GM23248 (cell line): ENCODE measurements at regions not wholly inside any gene's neighbourhood (a gene's known extent, or its start where the extent isn't known, plus 50 kb on each side); places are given as distances from the start of the nearest gene placed in this dataset.

Experiments used
- DNase-seq: peaks from one replicate; pipeline ENCODE4 v3.0.0-alpha.2; 2015
- H2AFZ ChIP-seq: fragments of 200-600 bp; sonication (generic); 2 replicates; pipeline ENCODE4 v1.6.1; 2016; ENCODE audit warnings: antibody characterized with exemption
- H3F3A ChIP-seq: fragments of 200-600 bp; sonication (generic); 2 replicates; pipeline ENCODE4 v1.6.1; 2016; ENCODE audit warnings: mild to moderate bottlenecking, antibody characterized with exemption, mixed run types; ENCODE audit not compliant: insufficient read depth
- H3K27ac ChIP-seq: fragments of 200-600 bp; sonication (generic); 2 replicates; pipeline ENCODE4 v1.5.1; 2016; ENCODE audit warnings: mild to moderate bottlenecking
- H3K27me3 ChIP-seq: fragments of 200-600 bp; sonication (generic); replicated peaks from 2 replicates; pipeline ENCODE4 v1.6.1; 2016; ENCODE audit warnings: mild to moderate bottlenecking; ENCODE audit not compliant: insufficient read depth
- H3K36me3 ChIP-seq: fragments of 200-600 bp; sonication (generic); 2 replicates; pipeline ENCODE4 v1.6.1; 2016; ENCODE audit warnings: low read depth, mild to moderate bottlenecking
- H3K4me1 ChIP-seq: fragments of 200-600 bp; sonication (generic); 2 replicates; pipeline ENCODE4 v1.6.1; 2016; ENCODE audit warnings: mild to moderate bottlenecking; ENCODE audit not compliant: insufficient read depth
- H3K4me2 ChIP-seq: fragments of 200-600 bp; sonication (generic); one replicate; pipeline ENCODE4 v1.6.1; 2016; ENCODE audit warnings: mild to moderate bottlenecking; ENCODE audit not compliant: unreplicated experiment
- H3K4me3 ChIP-seq: fragments of 200-600 bp; sonication (generic); 2 replicates; pipeline ENCODE4 v1.5.1; 2016; ENCODE audit warnings: mild to moderate bottlenecking
- H3K79me2 ChIP-seq: fragments of 200-600 bp; sonication (generic); 2 replicates; pipeline ENCODE4 v1.6.1; 2016; ENCODE audit warnings: mild to moderate bottlenecking; ENCODE audit not compliant: insufficient read depth
- H3K9ac ChIP-seq: fragments of 200-600 bp; sonication (generic); 2 replicates; pipeline ENCODE4 v1.6.1; 2016; ENCODE audit warnings: mild to moderate bottlenecking
- H3K9me2 ChIP-seq: fragments of 200-600 bp; sonication (generic); 2 replicates; pipeline ENCODE4 v1.6.1; 2016; ENCODE audit warnings: mixed run types, mild to moderate bottlenecking, moderate library complexity; ENCODE audit not compliant: insufficient read depth
- H3K9me3 ChIP-seq: fragments of 200-600 bp; sonication (generic); one replicate; pipeline ENCODE4 v1.6.1; 2017; ENCODE audit warnings: low read depth
- H4K20me1 ChIP-seq: fragments of 200-600 bp; sonication (generic); 2 replicates; pipeline ENCODE4 v1.6.0; 2016; ENCODE audit not compliant: insufficient read depth
- EZH2 ChIP-seq: fragments of 200-600 bp; sonication (generic); IDR thresholded peaks from 2 replicates; pipeline ENCODE4 v1.6.1; 2018; ENCODE audit warnings: antibody characterized with exemption, mild to moderate bottlenecking; ENCODE audit not compliant: insufficient read depth, poor library complexity, severe bottlenecking
- EZH2phosphoT487 ChIP-seq: fragments of 200-600 bp; sonication (generic); IDR thresholded peaks from 2 replicates; pipeline ENCODE4 v1.6.1; 2018; ENCODE audit warnings: antibody characterized with exemption, moderate library complexity, mild to moderate bottlenecking, low read depth; ENCODE audit not compliant: insufficient read depth
- WGBS, 2 experiments: methylation state at CpG; one replicate each; pipeline ENCODE4 v1.1.6; 2015 to 2017; ENCODE audit warnings: low lambda C conversion rate in 2 of 2, low coverage in 1 of 2; ENCODE audit errors: missing lambda C conversion rate in 2 of 2; 5-methylcytosine and 5-hydroxymethylcytosine counted together
- in situ Hi-C: fragments of 300-500 bp; cut with MboI; formaldehyde crosslinking; loops from 2 replicates; pipeline ENCODE4 v1.15.0; 2020

DNA sequence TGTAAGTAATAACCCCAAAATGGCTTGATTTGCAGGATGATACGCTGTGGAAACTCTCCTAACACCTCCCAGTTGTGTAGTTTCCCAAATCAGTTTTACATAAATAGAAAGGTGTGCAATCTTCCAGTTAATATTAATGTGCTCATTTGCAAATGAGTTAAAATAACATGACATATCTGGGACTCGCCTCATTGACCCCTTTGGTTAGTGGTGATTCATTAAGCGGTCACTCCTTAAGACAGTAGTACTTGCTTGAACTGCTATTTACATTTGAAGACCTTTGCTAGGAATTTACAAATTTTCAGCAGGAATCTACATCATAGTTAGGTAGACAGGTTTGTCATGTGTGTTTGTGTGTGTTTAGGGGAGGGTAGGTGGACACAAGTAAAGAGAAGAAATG, 1367.7 kb upstream of the CELF4 start:
- Histone ChIP-seq H3K36me3 (no peaks in the 10 kb centered on the region), H3K27ac (no peak overlapping the region), H4K20me1 (no peaks in the 10 kb centered on the region; the same call in 1 of the 2 replicates), H2AFZ (no peak overlapping the region), H3F3A (no peaks in the 10 kb centered on the region), H3K9me2 (no peaks in the 10 kb centered on the region), H3K4me1 (no peaks in the 10 kb centered on the region), H3K4me3 (no peak overlapping the region), H3K9me3 (no peaks in the 10 kb centered on the region), H3K79me2 (no peaks in the 10 kb centered on the region), H3K9ac (no peak overlapping the region), H3K27me3 (no peaks in the 10 kb centered on the region), H3K4me2 (no peak overlapping the region)
- TF ChIP-seq EZH2 (no peak), EZH2phosphoT487 (no peak)
- in situ Hi-C loops: no loop called here
- DNase-seq: no peak
- WGBS, 2 experiments: 32 to 38% methylated on average over 3 of the region's 3 CpGs

DNA sequence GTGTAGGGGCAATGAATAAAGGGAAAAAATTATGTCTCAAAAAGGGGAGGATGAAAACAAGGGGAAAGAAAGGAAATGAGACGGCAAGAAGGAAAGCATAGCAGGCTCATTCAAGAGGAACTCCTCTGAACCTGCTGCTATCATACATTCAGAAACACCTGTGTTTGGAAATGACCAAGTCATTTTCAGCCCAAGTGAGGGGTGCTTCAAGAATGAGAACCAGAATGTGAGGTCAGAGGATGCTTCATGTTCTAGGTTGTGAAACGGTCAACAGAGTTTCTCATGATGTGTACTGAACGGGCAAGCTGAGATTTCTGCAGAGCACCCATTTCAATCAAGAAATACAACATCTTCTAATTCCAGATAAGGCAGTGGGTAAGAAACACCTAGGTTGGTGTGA, 1367.2 kb upstream of the CELF4 start:
- no peak for DNase-seq
- H3K4me1 ChIP-seq: no peaks in the 10 kb centered on the region
- H3K79me2 ChIP-seq: no peaks in the 10 kb centered on the region
- no peak for TF ChIP-seq EZH2phosphoT487
- TF ChIP-seq EZH2: no peak
- H2AFZ ChIP-seq: no peak overlapping the region
- H3K27me3 ChIP-seq: no peaks in the 10 kb centered on the region
- H3F3A ChIP-seq: no peaks in the 10 kb centered on the region
- H3K9ac ChIP-seq: no peak overlapping the region
- 34 to 37% methylated on average over 3 of the region's 3 CpGs for WGBS, 2 experiments
- H3K9me2 ChIP-seq: no peaks in the 10 kb centered on the region
- no peak overlapping the region for H3K27ac ChIP-seq
- H3K4me2 ChIP-seq: no peak overlapping the region
- no peaks in the 10 kb centered on the region; the same call in 1 of the 2 replicates for H4K20me1 ChIP-seq
- no peak overlapping the region for H3K4me3 ChIP-seq
- in situ Hi-C loops: no loop called here
- no peaks in the 10 kb centered on the region for H3K9me3 ChIP-seq
- H3K36me3 ChIP-seq: no peaks in the 10 kb centered on the region

DNA sequence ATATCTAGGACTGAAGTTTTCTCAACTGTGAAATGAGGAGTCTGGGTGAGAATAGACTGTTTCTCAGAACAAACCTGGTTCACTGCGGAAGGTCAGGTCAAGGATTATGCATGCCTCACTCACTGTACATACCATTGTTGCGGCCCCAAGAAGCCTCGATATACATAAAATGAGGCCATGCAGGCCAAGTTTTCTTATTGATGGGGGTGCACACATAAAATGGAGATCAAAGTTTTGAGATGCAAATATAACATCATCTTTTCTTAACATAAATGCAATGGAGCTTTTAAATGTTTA, 1366.1 kb upstream of the CELF4 start:
- H3K79me2 ChIP-seq: no peaks in the 10 kb centered on the region
- no peak overlapping the region for H3K4me3 ChIP-seq
- in situ Hi-C loops: no loop called here
- H3K9ac ChIP-seq: no peak overlapping the region
- H3K27ac ChIP-seq: no peak overlapping the region
- H4K20me1 ChIP-seq: no peaks in the 10 kb centered on the region; the same call in 1 of the 2 replicates
- TF ChIP-seq EZH2 (no peak), EZH2phosphoT487 (no peak)
- H3F3A ChIP-seq: no peaks in the 10 kb centered on the region
- no peak overlapping the region for H2AFZ ChIP-seq
- DNase-seq: no peak
- H3K9me2 ChIP-seq: no peaks in the 10 kb centered on the region
- WGBS, 2 experiments: 36 to 48% methylated on average over 3 of the region's 3 CpGs
- H3K27me3 ChIP-seq: no peaks in the 10 kb centered on the region
- H3K36me3 ChIP-seq: no peaks in the 10 kb centered on the region
- H3K4me1 ChIP-seq: no peaks in the 10 kb centered on the region
- no peaks in the 10 kb centered on the region for H3K9me3 ChIP-seq
- no peak overlapping the region for H3K4me2 ChIP-seq

DNA sequence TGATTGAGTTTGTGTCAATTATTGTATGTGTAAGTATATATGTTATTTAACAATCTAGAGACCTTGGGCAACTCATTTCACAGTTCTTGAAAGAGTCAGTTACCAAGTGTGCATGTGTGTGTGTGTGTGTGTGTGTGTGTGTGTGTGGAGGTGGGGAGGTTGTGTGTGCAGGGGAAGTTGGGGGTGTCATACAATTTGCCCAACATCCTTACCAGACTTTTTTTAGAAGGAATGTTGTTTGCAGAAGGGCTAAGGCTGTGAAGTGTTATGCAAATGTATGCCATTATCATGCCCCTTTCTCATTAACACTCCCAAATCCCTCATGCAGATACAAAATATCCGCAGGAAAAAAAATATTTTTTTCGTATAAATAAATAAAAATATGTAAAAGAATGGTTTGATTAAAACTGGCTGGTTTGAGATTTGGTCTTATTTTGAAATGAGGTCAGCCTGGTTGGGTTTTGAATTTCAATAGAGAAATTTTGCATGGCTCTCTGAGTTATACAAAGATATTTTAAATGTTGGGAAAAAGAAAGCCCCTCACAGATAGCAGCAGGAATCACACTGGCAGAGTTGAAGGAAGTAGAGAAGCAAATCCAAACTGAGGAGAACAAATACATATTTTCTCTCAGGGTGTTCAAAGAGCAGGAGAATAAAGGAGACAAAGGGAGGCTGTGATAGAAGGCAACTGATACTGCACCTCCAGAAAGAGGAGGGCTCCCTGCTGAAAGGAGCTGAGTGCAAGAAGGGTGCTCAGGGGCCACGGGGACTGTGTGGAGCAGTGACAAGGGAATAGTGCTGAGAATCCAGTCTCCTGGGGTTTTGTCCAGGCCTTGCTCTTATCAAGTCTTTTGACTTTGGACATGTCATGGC, 1365.5 kb upstream of the CELF4 start:
- H3K9me2 ChIP-seq: no peaks in the 10 kb centered on the region
- H3K4me1 ChIP-seq: no peaks in the 10 kb centered on the region
- no peaks in the 10 kb centered on the region for H3F3A ChIP-seq
- TF ChIP-seq EZH2phosphoT487 (no peak), EZH2 (no peak)
- no peak overlapping the region for H3K27ac ChIP-seq
- in situ Hi-C loops: no loop called here
- no peak overlapping the region for H3K9ac ChIP-seq
- no peak overlapping the region for H2AFZ ChIP-seq
- no peaks in the 10 kb centered on the region for H3K36me3 ChIP-seq
- H3K4me2 ChIP-seq: no peak overlapping the region
- no peak for DNase-seq
- H4K20me1 ChIP-seq: no peaks in the 10 kb centered on the region
- WGBS, 2 experiments: 9 to 11% methylated on average over 3 of the region's 3 CpGs
- no peaks in the 10 kb centered on the region for H3K27me3 ChIP-seq
- no peaks in the 10 kb centered on the region for H3K9me3 ChIP-seq
- no peak overlapping the region for H3K4me3 ChIP-seq
- H3K79me2 ChIP-seq: no peaks in the 10 kb centered on the region
